ENCODE measurements at regions not wholly inside any gene's neighbourhood (a gene's known extent, or its start where the extent isn't known, plus 50 kb on each side); places are given as distances from the start of the nearest gene placed in this dataset.
"Not testable (repeated sequence)": the region's sequence is repeated elsewhere in the genome, so short reads cannot be mapped to it uniquely, and the experiment has no call there.

GRCh38 chr21:10366210-10366609 lies 155.2 kb upstream of the TPTE start:
- DNase-seq (ENCODE audit: low spot score) = not testable (repeated sequence)

- not testable (repeated sequence) for DNase-seq (ENCODE audit: low spot score)
Measured at GRCh38 chr21:10367586-10367985, 153.8 kb upstream of the TPTE start.

GRCh38 chr21:10368323-10368798 lies 153.0 kb upstream of the TPTE start:
- DNase-seq (ENCODE audit: low spot score) = not testable (repeated sequence)

- not testable (repeated sequence) for DNase-seq (ENCODE audit: low spot score)
Measured at GRCh38 chr21:10369289-10369688, 152.1 kb upstream of the TPTE start.

GRCh38 chr21:10377758-10378157 lies 143.6 kb upstream of the TPTE start:
- DNase-seq (ENCODE audit: low spot score) = not testable (repeated sequence)

GRCh38 chr21:10379816-10380215 lies 141.6 kb upstream of the TPTE start:
- DNase-seq (ENCODE audit: low spot score) = not testable (repeated sequence)

- not testable (repeated sequence) for DNase-seq (ENCODE audit: low spot score)
Measured at GRCh38 chr21:10381687-10382060, 139.7 kb upstream of the TPTE start.

GRCh38 chr21:10382135-10382534 lies 139.2 kb upstream of the TPTE start:
- DNase-seq (ENCODE audit: low spot score) = not testable (repeated sequence)

GRCh38 chr21:10382580-10382979 lies 138.8 kb upstream of the TPTE start:
- not testable (repeated sequence) for DNase-seq (ENCODE audit: low spot score)

- DNase-seq (ENCODE audit: low spot score) = not testable (repeated sequence)
Measured at GRCh38 chr21:10383571-10383970, 137.8 kb upstream of the TPTE start.

GRCh38 chr21:10384304-10384861 lies 137.0 kb upstream of the TPTE start:
- not testable (repeated sequence) for DNase-seq (ENCODE audit: low spot score)

GRCh38 chr21:10385202-10385601 lies 136.2 kb upstream of the TPTE start:
- not testable (repeated sequence) for DNase-seq (ENCODE audit: low spot score)

GRCh38 chr21:10385898-10386527 lies 135.4 kb upstream of the TPTE start:
- not testable (repeated sequence) for DNase-seq (ENCODE audit: low spot score)

- DNase-seq (ENCODE audit: low spot score) = not testable (repeated sequence)
Measured at GRCh38 chr21:10387692-10388450, 133.5 kb upstream of the TPTE start.

GRCh38 chr21:10388625-10389024 lies 132.8 kb upstream of the TPTE start:
- DNase-seq (ENCODE audit: low spot score) = not testable (repeated sequence)

GRCh38 chr21:10392301-10392700 lies 129.1 kb upstream of the TPTE start:
- not testable (repeated sequence) for DNase-seq (ENCODE audit: low spot score)

- DNase-seq (ENCODE audit: low spot score) = not testable (repeated sequence)
Measured at GRCh38 chr21:10395963-10396362, 125.4 kb upstream of the TPTE start.

GRCh38 chr21:10397495-10397915 lies 123.9 kb upstream of the TPTE start:
- not testable (repeated sequence) for DNase-seq (ENCODE audit: low spot score)

GRCh38 chr21:10398692-10399489 lies 122.5 kb upstream of the TPTE start:
- not testable (repeated sequence) for DNase-seq (ENCODE audit: low spot score)

- not testable (repeated sequence) for DNase-seq (ENCODE audit: low spot score)
Measured at GRCh38 chr21:10400622-10401361, 120.6 kb upstream of the TPTE start.

- not testable (repeated sequence) for DNase-seq (ENCODE audit: low spot score)
Measured at GRCh38 chr21:10402461-10402860, 118.9 kb upstream of the TPTE start.

All from umbilical cord (tissue), 1 donor.